HepG2 (cell line): ENCODE measurements at regions not wholly inside any gene's neighbourhood (a gene's known extent, or its start where the extent isn't known, plus 50 kb on each side); places are given as distances from the start of the nearest gene placed in this dataset.

Source experiments
- ATAC-seq: fragments of 200-7000 bp; cut with Tn5 transposase; 3 replicates; pipeline ENCODE4 v1.9.1; 2020; ENCODE audit warnings: mild to moderate bottlenecking, moderate library complexity
- BruUV-seq: library from RNA; stranded (reverse); fragments of 400-500 nt; replicated peaks from 2 replicates; lab custom pipeline; 2021; lab: Mats Ljungman, UMichigan
- CTCF ChIA-PET: fragments of 300-600 bp; formaldehyde crosslinking; extraction: SDS; loops from one replicate; lab custom pipeline; 2021; ENCODE audit warnings: low total read pairs, inconsistent platforms, low intra/inter-chr PET ratio; lab: Yijun Ruan, JAX
- POLR2A ChIA-PET: fragments of 350-600 bp; sonication (Branson Sonifier 250); formaldehyde crosslinking; loops from one replicate; lab custom pipeline; 2020; ENCODE audit warnings: antibody characterized with exemption, inconsistent platforms; lab: Yijun Ruan, JAX
- DNase-seq: peaks from one replicate; pipeline ENCODE4 v3.0.0-alpha.2; 2015; ENCODE audit warnings: low spot score
- FAIRE-seq: peaks from 3 replicates; lab custom pipeline; 2011; peaks lifted over from hg19 to GRCh38; lab: Jason Lieb, UNC
- H2AFZ ChIP-seq: one replicate; pipeline ENCODE4 v1.6.1; 2011; ENCODE audit warnings: low read length, inconsistent platforms
- H3K27ac ChIP-seq: fragments of 300-600 bp; 3 replicates; pipeline ENCODE4 v1.8.0; 2011; ENCODE audit warnings: mixed run types, mild to moderate bottlenecking, mixed read lengths, low read length, inconsistent platforms; ENCODE audit not compliant: insufficient read depth; ENCODE audit errors: extremely low read length
- H3K27me3 ChIP-seq, 2 experiments: fragments of 200-600 bp in 1 of 2; 2 replicates in 1 of 2; 3 replicates in 1 of 2; pipeline versions ENCODE4 v1.6.0 to v1.8.0; 2011; ENCODE audit warnings: low read length in 2 of 2, mild to moderate bottlenecking in 2 of 2, moderate library complexity in 2 of 2, inconsistent platforms in 1 of 2; ENCODE audit not compliant: insufficient read depth in 2 of 2, control insufficient read depth in 1 of 2
- H3K36me3 ChIP-seq, 2 experiments: fragments of 200-600 bp in 1 of 2; replicated peaks in 1 of 2; 2 replicates in 1 of 2; 3 replicates in 1 of 2; pipeline versions ENCODE4 v1.5.1 to v1.8.0; 2011; ENCODE audit warnings: low read length in 2 of 2, inconsistent platforms in 1 of 2; ENCODE audit not compliant: insufficient read depth in 2 of 2, control insufficient read depth in 1 of 2
- H3K4me1 ChIP-seq: 2 replicates; pipeline ENCODE4 v1.5.1; 2012; ENCODE audit warnings: low read length, inconsistent platforms; ENCODE audit not compliant: insufficient read depth
- H3K4me2 ChIP-seq: 2 replicates; pipeline ENCODE4 v1.6.0; 2011; ENCODE audit warnings: low read depth, low read length, inconsistent platforms
- H3K4me3 ChIP-seq, 3 experiments: fragments of 200-600 bp in 1 of 3; sonication (generic), shearing (Covaris generic) in 1 of 3; replicated peaks in 1 of 3; 2 replicates each; pipeline ENCODE4 v1.5.1; 2011 to 2016; ENCODE audit warnings: low read length in 3 of 3, inconsistent platforms in 2 of 3, low read depth in 2 of 3, mild to moderate bottlenecking in 2 of 3, control low read depth in 1 of 3, mixed read lengths in 1 of 3; ENCODE audit not compliant: insufficient read depth in 1 of 3
- H3K79me2 ChIP-seq: one replicate; pipeline ENCODE4 v1.6.1; 2011; ENCODE audit warnings: low read length, inconsistent platforms; ENCODE audit not compliant: insufficient read depth
- H3K9ac ChIP-seq: 2 replicates; pipeline ENCODE4 v1.6.0; 2011; ENCODE audit warnings: mild to moderate bottlenecking, low read depth, low read length, inconsistent platforms; ENCODE audit not compliant: insufficient read depth
- H3K9me3 ChIP-seq: 2 replicates; pipeline ENCODE4 v1.5.1; 2012; ENCODE audit warnings: mild to moderate bottlenecking, low read length
- H4K20me1 ChIP-seq: 2 replicates; pipeline ENCODE4 v1.6.0; 2011; ENCODE audit warnings: inconsistent platforms, mild to moderate bottlenecking, low read length, moderate library complexity; ENCODE audit not compliant: insufficient read depth
- ASH2L ChIP-seq: fragments of 300-600, 200-600 bp; sonication (generic); IDR thresholded peaks from 2 replicates; pipeline ENCODE4 v1.7.0; 2017; ENCODE audit warnings: low read depth, mild to moderate bottlenecking, moderate library complexity, mixed read lengths, low read length; ENCODE audit not compliant: insufficient read length
- CEBPB ChIP-seq: IDR thresholded peaks from 2 replicates; pipeline ENCODE4 v1.6.1; 2011; ENCODE audit warnings: low read depth, low read length, improper control_type of control experiment, borderline replicate concordance
- GFI1 ChIP-seq: sonication (generic); formaldehyde crosslinking; IDR thresholded peaks from 2 replicates; pipeline ENCODE4 v1.5.0; 2020; ENCODE audit warnings: missing genetic modification reagents, mild to moderate bottlenecking, borderline replicate concordance
- HHEX ChIP-seq: IDR thresholded peaks from 2 replicates; pipeline ENCODE4 v1.6.1; 2016; ENCODE audit warnings: control low read depth
- ISX ChIP-seq: sonication (generic); formaldehyde crosslinking; conservative IDR thresholded peaks from 2 replicates; pipeline ENCODE4 v1.5.0; 2020; ENCODE audit warnings: missing genetic modification reagents
- KAT8 ChIP-seq: IDR thresholded peaks from 2 replicates; pipeline ENCODE4 v1.6.1; 2016; ENCODE audit warnings: missing genetic modification reagents, missing compliant biosample characterization
- MTA1 ChIP-seq: sonication (generic); formaldehyde crosslinking; IDR thresholded peaks from 2 replicates; pipeline ENCODE4 v1.4.0; 2020; ENCODE audit warnings: missing genetic modification reagents, mild to moderate bottlenecking, borderline replicate concordance
- POGK ChIP-seq: sonication (generic); formaldehyde crosslinking; conservative IDR thresholded peaks from 2 replicates; pipeline ENCODE4 v1.8.0; 2022; ENCODE audit warnings: mild to moderate bottlenecking, moderate library complexity, missing genetic modification reagents
- REPIN1 ChIP-seq: sonication (generic); formaldehyde crosslinking; IDR thresholded peaks from 2 replicates; pipeline ENCODE4 v1.8.0; 2022; ENCODE audit warnings: missing genetic modification reagents, low read depth, mild to moderate bottlenecking, borderline replicate concordance
- SCMH1 ChIP-seq: sonication (generic); formaldehyde crosslinking; IDR thresholded peaks from 2 replicates; pipeline ENCODE4 v1.9.0; 2021; ENCODE audit warnings: missing genetic modification reagents, mild to moderate bottlenecking, borderline replicate concordance
- TGIF2 ChIP-seq: IDR thresholded peaks from 2 replicates; pipeline ENCODE4 v1.6.1; 2016; ENCODE audit warnings: control low read depth, missing compliant biosample characterization
- ZNF260 ChIP-seq: sonication (generic); formaldehyde crosslinking; IDR thresholded peaks from 2 replicates; pipeline ENCODE4 v1.4.0; 2020; ENCODE audit warnings: missing genetic modification reagents, low read depth, mild to moderate bottlenecking, borderline replicate concordance
- ZNF484 ChIP-seq: sonication (generic); formaldehyde crosslinking; IDR thresholded peaks from 2 replicates; pipeline ENCODE4 v1.5.1; 2020; ENCODE audit warnings: mild to moderate bottlenecking, low read depth, missing genetic modification reagents, borderline replicate concordance
- ZNF749 ChIP-seq: sonication (generic); formaldehyde crosslinking; IDR thresholded peaks from 2 replicates; pipeline ENCODE4 v1.8.0; 2022; ENCODE audit warnings: mild to moderate bottlenecking, missing genetic modification reagents, moderate library complexity, borderline replicate concordance
- ZNF816 ChIP-seq: sonication (generic); formaldehyde crosslinking; IDR thresholded peaks from 2 replicates; pipeline ENCODE4 v1.8.0; 2022; ENCODE audit warnings: missing genetic modification reagents, mild to moderate bottlenecking, borderline replicate concordance
- WGBS: methylation state at CpG from one replicate; pipeline ENCODE4 v1.1.6; 2017; ENCODE audit warnings: low lambda C conversion rate; 5-methylcytosine and 5-hydroxymethylcytosine counted together
- in situ Hi-C: cut with HindIII; loops from 2 replicates; pipeline ENCODE4 v1.10.0; 2017; ENCODE audit warnings: low pct_unique_long_range_greater_than_20kb; ENCODE audit not compliant: extremely low pct_ligation_motif_present
- intact Hi-C: fragments of 100-400 bp; cut with micrococcal nuclease; formaldehyde crosslinking; loops from one replicate; pipeline ENCODE4 v1.10.0; 2022; ENCODE audit not compliant: unreplicated experiment
- TF ChIP-seq, protein P1 (sequence below): sonication (generic); formaldehyde crosslinking; IDR thresholded peaks from 2 replicates; pipeline ENCODE4 v1.4.0; 2020; ENCODE audit warnings: missing genetic modification reagents

GRCh38 chr1:90834354-90834885, 117.3 kb upstream of the BARHL2 start:
- FAIRE-seq (no peak), DNase-seq (no peak), ATAC-seq (no peak)
- ChIA-PET POLR2A (no interaction called here), CTCF (no interaction called here)
- no peaks in the 10 kb centered on the region for H3K4me1 ChIP-seq
- no peaks in the 10 kb centered on the region for H3K27me3 ChIP-seq
- WGBS, result 98% methylated on average over 23 of the region's 23 CpGs
- H3K4me3 ChIP-seq, result no peak overlapping the region
- in situ Hi-C loops (no loop called here), intact Hi-C loops (no loop called here)
- H4K20me1 ChIP-seq, result no peaks in the 10 kb centered on the region
- H3K27ac ChIP-seq, result no peak overlapping the region
- no peak overlapping the region for H3K9ac ChIP-seq
- peaks cover 0 to 6% of the 10 kb centered on the region in 2 experiments; a peak in 2 of 5 replicates for H3K36me3 ChIP-seq
- H3K4me2 ChIP-seq, result no peak overlapping the region
- H3K79me2 ChIP-seq, result no peaks in the 10 kb centered on the region
- TF ChIP-seq TGIF2 (CRISPR knock-in tag), result no peak
- TF ChIP-seq REPIN1 (CRISPR knock-in tag), result no peak
- no peak for TF ChIP-seq ZNF749
- no peak for TF ChIP-seq ZNF484 (CRISPR knock-in tag)
- no peak for TF ChIP-seq GFI1 (CRISPR knock-in tag)
- no peak for TF ChIP-seq KAT8
- TF ChIP-seq ASH2L, result no peak
- TF ChIP-seq HHEX (CRISPR knock-in tag), result no peak
- TF ChIP-seq POGK (CRISPR knock-in tag), result no peak
- no peak for TF ChIP-seq ZNF816 (CRISPR knock-in tag)
- no peak for TF ChIP-seq MTA1 (CRISPR knock-in tag)
- TF ChIP-seq, protein P1, sequence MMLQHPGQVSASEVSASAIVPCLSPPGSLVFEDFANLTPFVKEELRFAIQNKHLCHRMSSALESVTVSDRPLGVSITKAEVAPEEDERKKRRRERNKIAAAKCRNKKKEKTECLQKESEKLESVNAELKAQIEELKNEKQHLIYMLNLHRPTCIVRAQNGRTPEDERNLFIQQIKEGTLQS (CRISPR knock-in tag), result no peak
- no peak for TF ChIP-seq ISX
- no peak for TF ChIP-seq ZNF260 (CRISPR knock-in tag)
- TF ChIP-seq CEBPB, result no peak
- TF ChIP-seq SCMH1 (CRISPR knock-in tag), result no peak
- H2AFZ ChIP-seq, result no peak overlapping the region
- H3K9me3 ChIP-seq, result no peaks in the 10 kb centered on the region
- no TSS peak for BruUV-seq
